GM10266 (cell line): ENCODE measurements at regions not wholly inside any gene's neighbourhood (a gene's known extent, or its start where the extent isn't known, plus 50 kb on each side); places are given as distances from the start of the nearest gene placed in this dataset.
"Not testable (repeated sequence)": the region's sequence is repeated elsewhere in the genome, so short reads cannot be mapped to it uniquely, and the experiment has no call there.

Source experiments
- DNase-seq: peaks from one replicate; pipeline ENCODE4 v3.0.0; 2012; ENCODE audit errors: extremely low spot score
- CTCF ChIP-seq: IDR thresholded peaks from 2 replicates; pipeline ENCODE4 v1.5.1; 2012; ENCODE audit warnings: mild to moderate bottlenecking, low read depth; ENCODE audit not compliant: control insufficient read depth, insufficient read depth; ENCODE audit errors: missing control alignments

GRCh38 chr5:4584982-4585381 is 555.1 kb upstream of the ADAMTS16 start:
- no peak for DNase-seq
- TF ChIP-seq CTCF: no peak

GRCh38 chr5:4613440-4613839 is 526.7 kb upstream of the ADAMTS16 start:
- TF ChIP-seq CTCF: no peak
- DNase-seq: no peak

GRCh38 chr5:4614088-4614487 is 526.0 kb upstream of the ADAMTS16 start:
- no peak for TF ChIP-seq CTCF
- no peak for DNase-seq

- not testable (repeated sequence) for DNase-seq
Observed at GRCh38 chr5:4615369-4615768, 524.8 kb upstream of the ADAMTS16 start.

- DNase-seq: no peak
Observed at GRCh38 chr5:4625206-4625896, 514.8 kb upstream of the ADAMTS16 start.

GRCh38 chr5:4627131-4627530 is 513.0 kb upstream of the ADAMTS16 start:
- no peak for TF ChIP-seq CTCF
- no peak for DNase-seq

More at GRCh38 chr5:4625206-4625896, 514.8 kb upstream of the ADAMTS16 start:
- TF ChIP-seq CTCF: no peak

GRCh38 chr5:4627929-4628328 is 512.2 kb upstream of the ADAMTS16 start:
- TF ChIP-seq CTCF: no peak
- DNase-seq: no peak

- DNase-seq: no peak
- TF ChIP-seq CTCF: no peak
Observed at GRCh38 chr5:4628645-4629385, 511.3 kb upstream of the ADAMTS16 start.
